ENCODE measurements at regions not wholly inside any gene's neighbourhood (a gene's known extent, or its start where the extent isn't known, plus 50 kb on each side); places are given as distances from the start of the nearest gene placed in this dataset.

GRCh38 chr1:14507262-14507661, 91.2 kb upstream of the KAZN start:
- no peak for DNase-seq
- H3K36me3 Mint-ChIP-seq: no peaks in the 10 kb centered on the region
- H3K4me1 Mint-ChIP-seq: no peaks in the 10 kb centered on the region
- no peak overlapping the region for H3K4me3 ChIP-seq (ENCODE audit: low read length)
- no peak overlapping the region for H3K27ac Mint-ChIP-seq
- H3K27ac ChIP-seq (ENCODE audit: low read depth, low read length): no peak overlapping the region
- ChIA-PET CTCF (no interaction called here), POLR2A (no interaction called here)
- no peaks in the 10 kb centered on the region for H3K36me3 ChIP-seq (ENCODE audit: insufficient read depth, low read length)
- no peak overlapping the region for H3K4me3 Mint-ChIP-seq
- no peaks in the 10 kb centered on the region for H3K27me3 ChIP-seq (ENCODE audit: insufficient read depth, low read length, poor library complexity, severe bottlenecking)
- no peaks in the 10 kb centered on the region for H3K9me3 Mint-ChIP-seq
- no peaks in the 10 kb centered on the region for H3K4me1 ChIP-seq (ENCODE audit: insufficient read depth, low read length)
- H3K9me3 ChIP-seq (ENCODE audit: low read length): no peaks in the 10 kb centered on the region
- no peaks in the 10 kb centered on the region for H3K27me3 Mint-ChIP-seq

- Mint-ChIP-seq H3K4me1 (no peaks in the 10 kb centered on the region), H3K36me3 (no peaks in the 10 kb centered on the region), H3K27ac (no peak overlapping the region), H3K4me3 (no peak overlapping the region), H3K27me3 (peaks cover 0 to 4% of the 10 kb centered on the region in 2 donors), H3K9me3 (no peaks in the 10 kb centered on the region)
- ChIA-PET CTCF (no interaction called here), POLR2A (no interaction called here)
- H3K9me3 ChIP-seq (ENCODE audit: low read length): no peaks in the 10 kb centered on the region
- H3K4me1 ChIP-seq (ENCODE audit: insufficient read depth, low read length): no peaks in the 10 kb centered on the region
- H3K36me3 ChIP-seq (ENCODE audit: insufficient read depth, low read length): no peaks in the 10 kb centered on the region
- H3K27me3 ChIP-seq (ENCODE audit: insufficient read depth, low read length, poor library complexity, severe bottlenecking): no peaks in the 10 kb centered on the region
- no peak overlapping the region for H3K4me3 ChIP-seq (ENCODE audit: low read length)
- no peak overlapping the region for H3K27ac ChIP-seq (ENCODE audit: low read depth, low read length)
- DNase-seq: no peak
Measured at GRCh38 chr1:14508613-14509012, 89.9 kb upstream of the KAZN start.

DNA sequence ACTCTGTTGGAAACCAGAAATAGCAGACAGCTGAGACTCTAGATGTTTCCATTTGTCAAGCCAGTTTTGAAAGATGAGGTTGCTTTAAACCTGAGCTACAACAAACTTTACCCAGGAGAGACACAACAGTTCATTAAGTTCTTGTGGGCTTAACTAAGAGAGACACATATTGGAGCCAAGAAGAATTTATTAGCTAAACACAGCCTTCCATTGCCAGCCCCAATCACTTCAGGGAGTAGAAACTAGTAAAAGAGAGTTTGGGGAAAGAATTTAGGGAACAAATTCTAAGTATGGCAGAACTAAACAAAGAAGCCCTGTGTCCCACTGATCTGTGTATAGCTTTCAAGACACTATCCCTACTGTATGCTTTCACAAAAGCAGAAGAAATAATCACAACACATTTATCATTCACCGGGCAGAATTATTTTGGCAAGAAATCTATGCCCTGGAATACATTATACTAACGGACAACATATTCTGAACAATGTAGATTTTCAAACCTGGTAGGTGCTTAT, 87.3 kb upstream of the KAZN start:
- H3K4me1 ChIP-seq (ENCODE audit: insufficient read depth, low read length): no peaks in the 10 kb centered on the region
- no peaks in the 10 kb centered on the region for H3K9me3 ChIP-seq (ENCODE audit: low read length)
- ChIA-PET POLR2A (no interaction called here), CTCF (no interaction called here)
- no peaks in the 10 kb centered on the region for H3K27me3 ChIP-seq (ENCODE audit: insufficient read depth, low read length, poor library complexity, severe bottlenecking)
- no peak overlapping the region for H3K27ac Mint-ChIP-seq
- no peaks in the 10 kb centered on the region for H3K36me3 ChIP-seq (ENCODE audit: insufficient read depth, low read length)
- no peak overlapping the region for H3K4me3 ChIP-seq (ENCODE audit: low read length)
- no peaks in the 10 kb centered on the region for H3K4me1 Mint-ChIP-seq
- H3K4me3 Mint-ChIP-seq: no peak overlapping the region
- no peak overlapping the region for H3K27ac ChIP-seq (ENCODE audit: low read depth, low read length)
- no peaks in the 10 kb centered on the region for H3K9me3 Mint-ChIP-seq
- peaks cover 0 to 5% of the 10 kb centered on the region in 2 donors for H3K27me3 Mint-ChIP-seq
- no peak for DNase-seq
- no peaks in the 10 kb centered on the region for H3K36me3 Mint-ChIP-seq

GRCh38 chr1:14511796-14512585, 86.5 kb upstream of the KAZN start:
- Mint-ChIP-seq H3K27me3 (peaks cover 0 to 7% of the 10 kb centered on the region in 2 donors), H3K27ac (no peak overlapping the region), H3K4me3 (no peak overlapping the region), H3K36me3 (no peaks in the 10 kb centered on the region), H3K4me1 (no peaks in the 10 kb centered on the region), H3K9me3 (no peaks in the 10 kb centered on the region)
- no peaks in the 10 kb centered on the region for H3K27me3 ChIP-seq (ENCODE audit: insufficient read depth, low read length, poor library complexity, severe bottlenecking)
- no peak for DNase-seq
- H3K27ac ChIP-seq (ENCODE audit: low read depth, low read length): no peak overlapping the region
- no peaks in the 10 kb centered on the region for H3K36me3 ChIP-seq (ENCODE audit: insufficient read depth, low read length)
- ChIA-PET CTCF (no interaction called here), POLR2A (no interaction called here)
- no peaks in the 10 kb centered on the region for H3K9me3 ChIP-seq (ENCODE audit: low read length)
- no peak overlapping the region for H3K4me3 ChIP-seq (ENCODE audit: low read length)
- no peaks in the 10 kb centered on the region for H3K4me1 ChIP-seq (ENCODE audit: insufficient read depth, low read length)

- Mint-ChIP-seq H3K4me1 (no peaks in the 10 kb centered on the region), H3K36me3 (no peaks in the 10 kb centered on the region), H3K27me3 (peaks cover 0 to 7% of the 10 kb centered on the region in 2 donors), H3K4me3 (no peak overlapping the region), H3K9me3 (no peaks in the 10 kb centered on the region), H3K27ac (no peak overlapping the region)
- ChIA-PET POLR2A (no interaction called here), CTCF (no interaction called here)
- no peak for DNase-seq
- Histone ChIP-seq H3K27ac (ENCODE audit: low read depth, low read length) (no peak overlapping the region), H3K4me3 (ENCODE audit: low read length) (no peak overlapping the region), H3K27me3 (ENCODE audit: insufficient read depth, low read length, poor library complexity, severe bottlenecking) (no peaks in the 10 kb centered on the region), H3K36me3 (ENCODE audit: insufficient read depth, low read length) (no peaks in the 10 kb centered on the region), H3K4me1 (ENCODE audit: insufficient read depth, low read length) (no peaks in the 10 kb centered on the region), H3K9me3 (ENCODE audit: low read length) (no peaks in the 10 kb centered on the region)
Measured at GRCh38 chr1:14513111-14513510, 85.4 kb upstream of the KAZN start.

DNA sequence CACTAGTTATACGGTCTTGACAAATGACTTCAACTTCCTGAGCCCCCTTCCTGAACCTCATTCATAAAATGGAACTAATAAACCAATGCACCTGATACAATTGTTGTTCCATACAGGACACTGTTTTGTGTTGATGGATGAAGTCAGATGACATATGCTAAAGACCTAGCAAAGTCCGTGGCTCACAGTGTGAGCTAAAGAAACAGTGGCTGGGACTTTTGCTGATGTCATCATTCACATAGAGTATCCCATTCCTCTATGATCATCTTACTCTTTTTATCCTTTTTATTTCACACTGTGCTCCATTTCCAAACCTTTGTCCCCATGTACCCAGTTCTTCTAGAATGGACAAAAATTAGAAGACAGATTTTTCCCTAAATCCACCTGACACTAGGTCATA, 83.7 kb upstream of the KAZN start:
- DNase-seq: no peak
- no peaks in the 10 kb centered on the region for H3K9me3 Mint-ChIP-seq
- Histone ChIP-seq H3K27me3 (ENCODE audit: insufficient read depth, low read length, poor library complexity, severe bottlenecking) (no peaks in the 10 kb centered on the region), H3K4me1 (ENCODE audit: insufficient read depth, low read length) (no peaks in the 10 kb centered on the region), H3K4me3 (ENCODE audit: low read length) (no peak overlapping the region), H3K36me3 (ENCODE audit: insufficient read depth, low read length) (no peaks in the 10 kb centered on the region), H3K9me3 (ENCODE audit: low read length) (no peaks in the 10 kb centered on the region), H3K27ac (ENCODE audit: low read depth, low read length) (no peak overlapping the region)
- peaks cover 0 to 10% of the 10 kb centered on the region in 2 donors for H3K27me3 Mint-ChIP-seq
- no peak overlapping the region for H3K4me3 Mint-ChIP-seq
- H3K4me1 Mint-ChIP-seq: no peaks in the 10 kb centered on the region
- H3K27ac Mint-ChIP-seq: no peak overlapping the region
- ChIA-PET CTCF (no interaction called here), POLR2A (no interaction called here)
- no peaks in the 10 kb centered on the region for H3K36me3 Mint-ChIP-seq

DNA sequence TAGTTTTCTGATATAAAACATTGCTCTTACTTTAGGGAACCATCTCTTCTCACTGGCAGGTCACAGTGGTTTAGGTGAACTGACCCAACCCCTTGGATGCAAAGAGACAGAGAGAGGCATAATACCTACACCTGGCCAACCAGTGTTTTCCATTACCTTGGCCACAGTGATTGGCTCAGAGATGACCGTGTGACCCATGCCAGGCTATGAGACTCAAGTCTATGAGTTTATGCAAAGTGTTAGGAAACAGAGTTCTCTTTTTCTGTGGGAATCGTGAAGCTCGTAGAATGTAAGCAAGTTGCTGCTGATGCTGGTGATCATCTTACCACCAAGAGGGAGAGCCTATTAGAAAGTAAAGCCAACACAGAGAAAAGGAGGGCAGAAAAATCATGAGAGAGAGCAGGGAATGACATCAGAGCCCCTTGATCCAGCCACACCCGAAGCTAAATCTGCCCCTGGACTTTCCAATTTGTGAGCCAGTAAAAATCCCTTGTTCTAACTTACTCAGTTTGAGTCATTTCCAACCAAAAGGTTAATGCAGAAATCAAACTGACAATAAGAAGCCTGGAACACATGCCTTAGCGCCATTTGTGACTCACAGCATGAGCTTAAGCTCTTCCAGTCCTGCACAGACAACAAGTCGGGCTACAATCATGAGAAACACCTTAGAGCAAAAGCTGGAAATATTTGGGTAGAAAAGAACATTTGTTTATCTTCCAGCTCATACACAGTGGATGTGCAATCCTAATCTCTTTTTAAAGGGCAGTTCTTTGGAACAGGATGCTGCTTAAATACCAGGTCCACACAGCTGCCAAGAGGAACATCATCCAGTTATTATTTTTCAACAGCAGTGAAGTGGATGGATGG, 81.3 kb upstream of the KAZN start:
- Mint-ChIP-seq H3K4me3 (no peak overlapping the region), H3K27ac (no peak overlapping the region), H3K27me3 (peaks cover 4 to 12% of the 10 kb centered on the region in 2 donors), H3K4me1 (no peaks in the 10 kb centered on the region), H3K36me3 (no peaks in the 10 kb centered on the region), H3K9me3 (no peaks in the 10 kb centered on the region)
- H3K36me3 ChIP-seq (ENCODE audit: insufficient read depth, low read length): no peaks in the 10 kb centered on the region
- H3K27ac ChIP-seq (ENCODE audit: low read depth, low read length): no peak overlapping the region
- no peak overlapping the region for H3K4me3 ChIP-seq (ENCODE audit: low read length)
- no peak for DNase-seq
- POLR2A ChIA-PET: no interaction called here
- H3K4me1 ChIP-seq (ENCODE audit: insufficient read depth, low read length): no peaks in the 10 kb centered on the region
- H3K9me3 ChIP-seq (ENCODE audit: low read length): no peaks in the 10 kb centered on the region
- CTCF ChIA-PET: no interaction called here
- no peaks in the 10 kb centered on the region for H3K27me3 ChIP-seq (ENCODE audit: insufficient read depth, low read length, poor library complexity, severe bottlenecking)

GRCh38 chr1:14517841-14518180, 80.7 kb upstream of the KAZN start:
- H3K27ac Mint-ChIP-seq: no peak overlapping the region
- ChIA-PET CTCF (no interaction called here), POLR2A (no interaction called here)
- H3K4me1 Mint-ChIP-seq: no peaks in the 10 kb centered on the region
- H3K27ac ChIP-seq (ENCODE audit: low read depth, low read length): no peak overlapping the region
- peaks cover 4 to 9% of the 10 kb centered on the region in 2 donors for H3K27me3 Mint-ChIP-seq
- H3K9me3 ChIP-seq (ENCODE audit: low read length): no peaks in the 10 kb centered on the region
- H3K36me3 ChIP-seq (ENCODE audit: insufficient read depth, low read length): no peaks in the 10 kb centered on the region
- no peaks in the 10 kb centered on the region for H3K9me3 Mint-ChIP-seq
- no peaks in the 10 kb centered on the region for H3K27me3 ChIP-seq (ENCODE audit: insufficient read depth, low read length, poor library complexity, severe bottlenecking)
- H3K36me3 Mint-ChIP-seq: no peaks in the 10 kb centered on the region
- no peak overlapping the region for H3K4me3 Mint-ChIP-seq
- H3K4me1 ChIP-seq (ENCODE audit: insufficient read depth, low read length): no peaks in the 10 kb centered on the region
- no peak overlapping the region for H3K4me3 ChIP-seq (ENCODE audit: low read length)
- no peak for DNase-seq
